CD4-positive, alpha-beta T cell (primary cell): ENCODE measurements at regions not wholly inside any gene's neighbourhood (a gene's known extent, or its start where the extent isn't known, plus 50 kb on each side); places are given as distances from the start of the nearest gene placed in this dataset.

Experiments
- ATAC-seq: fragments of 200-7000 bp; cut with Tn5 transposase; one replicate; pipeline ENCODE4 v1.10.0; 2022; ENCODE audit warnings: mild to moderate bottlenecking; ENCODE audit not compliant: poor library complexity
- CTCF ChIA-PET: fragments of 350-600 bp; sonication (Branson Sonifier 250); formaldehyde crosslinking; loops from one replicate; lab custom pipeline; 2021; ENCODE audit warnings: antibody characterized with exemption, inconsistent platforms; lab: Charles Lee
- POLR2A ChIA-PET: fragments of 350-600 bp; sonication (Branson Sonifier 250); formaldehyde crosslinking; loops from one replicate; lab custom pipeline; 2021; ENCODE audit warnings: antibody characterized with exemption, inconsistent platforms; lab: Charles Lee
- DNase-seq, 14 experiments: peaks; one replicate each; pipeline ENCODE4 v3.0.0-alpha.2; 2013 to 2020; ENCODE audit warnings: mixed read lengths in 2 of 14
- H3K27ac ChIP-seq, 2 donors: one replicate each; pipeline versions ENCODE4 v1.5.1 to v1.7.0; 2013; ENCODE audit warnings: low read length in 2 of 2, low read depth in 1 of 2, mild to moderate bottlenecking in 1 of 2
- H3K27me3 ChIP-seq, 2 experiments: 1 replicate in 1 of 2; 2 replicates in 1 of 2; pipeline versions ENCODE4 v1.6.1 to v1.7.0; 2013; ENCODE audit warnings: low read length in 2 of 2, control low read depth in 1 of 2, mild to moderate bottlenecking in 1 of 2, moderate library complexity in 1 of 2; ENCODE audit not compliant: insufficient read depth in 2 of 2, control insufficient read depth in 1 of 2
- H3K36me3 ChIP-seq: one replicate; pipeline ENCODE4 v1.6.1; 2013; ENCODE audit warnings: low read length, control low read depth; ENCODE audit not compliant: insufficient read depth
- H3K4me1 ChIP-seq: one replicate; pipeline ENCODE4 v1.6.1; 2013; ENCODE audit warnings: low read length, control low read depth; ENCODE audit not compliant: insufficient read depth
- H3K4me3 ChIP-seq: one replicate; pipeline ENCODE4 v1.5.1; 2013; ENCODE audit warnings: mild to moderate bottlenecking, low read length, moderate library complexity
- H3K9me3 ChIP-seq, 2 experiments: 1 replicate in 1 of 2; 2 replicates in 1 of 2; pipeline versions ENCODE4 v1.6.1 to v1.7.0; 2013; ENCODE audit warnings: low read length in 2 of 2, mild to moderate bottlenecking in 2 of 2, control low read depth in 1 of 2, moderate library complexity in 1 of 2; ENCODE audit not compliant: control insufficient read depth in 1 of 2, insufficient read depth in 1 of 2
- H3K27ac Mint-ChIP-seq: one replicate; pipeline ENCODE4 v1.8.0; 2020; ENCODE audit warnings: mixed read lengths
- H3K27me3 Mint-ChIP-seq: one replicate; pipeline ENCODE4 v1.8.0; 2021; ENCODE audit warnings: mixed read lengths
- H3K36me3 Mint-ChIP-seq: one replicate; pipeline ENCODE4 v1.8.0; 2021; ENCODE audit warnings: low read depth, mixed read lengths
- H3K4me1 Mint-ChIP-seq: one replicate; pipeline ENCODE4 v1.8.0; 2021; ENCODE audit warnings: low read depth, mixed read lengths
- H3K4me3 Mint-ChIP-seq: one replicate; pipeline ENCODE4 v1.8.0; 2020; ENCODE audit warnings: mild to moderate bottlenecking, mixed read lengths
- H3K9me3 Mint-ChIP-seq: one replicate; pipeline ENCODE4 v1.8.0; 2020; ENCODE audit warnings: mixed read lengths
- CTCF ChIP-seq: fragments of 200-600 bp; IDR thresholded peaks from one replicate; pipeline ENCODE4 v1.8.0; 2022; ENCODE audit warnings: antibody characterized with exemption, mild to moderate bottlenecking
- intact Hi-C, 2 experiments: fragments of 100-400 bp; cut with DNase I in 1 of 2; cut with micrococcal nuclease in 1 of 2; formaldehyde crosslinking; loops; one replicate each; pipeline versions ENCODE4 v1.15.1 to v1.9.0; 2023 to 2025; cut with DNase I, micrococcal nuclease

- no peak for TF ChIP-seq CTCF
- no peaks in the 10 kb centered on the region for H3K36me3 ChIP-seq
- intact Hi-C loops: no loop called here
- H3K27me3 Mint-ChIP-seq: no peaks in the 10 kb centered on the region
- ChIA-PET POLR2A (no interaction called here), CTCF (no interaction called here)
- H3K4me3 ChIP-seq: no peak overlapping the region
- ATAC-seq (no peak), DNase-seq (no peak)
- H3K27me3 ChIP-seq: no peaks in the 10 kb centered on the region
- H3K36me3 Mint-ChIP-seq: no peaks in the 10 kb centered on the region
- H3K4me1 ChIP-seq: no peaks in the 10 kb centered on the region
- no peak overlapping the region for H3K27ac ChIP-seq
- H3K4me1 Mint-ChIP-seq: no peaks in the 10 kb centered on the region
- H3K27ac Mint-ChIP-seq: no peak overlapping the region
- H3K9me3 Mint-ChIP-seq: no peaks in the 10 kb centered on the region
- H3K4me3 Mint-ChIP-seq: no peak overlapping the region
- H3K9me3 ChIP-seq: peaks cover 0 to 6% of the 10 kb centered on the region in 2 experiments
These were observed 144.3 kb upstream of the NDST3 start for GRCh38 chr4:117889978-117890377.

- H3K36me3 ChIP-seq: no peaks in the 10 kb centered on the region
- no peak overlapping the region for H3K4me3 ChIP-seq
- Mint-ChIP-seq H3K27ac (no peak overlapping the region), H3K27me3 (no peaks in the 10 kb centered on the region), H3K9me3 (peaks cover 3% of the 10 kb centered on the region), H3K4me3 (no peak overlapping the region), H3K4me1 (no peaks in the 10 kb centered on the region), H3K36me3 (no peaks in the 10 kb centered on the region)
- intact Hi-C loops: no loop called here
- TF ChIP-seq CTCF: no peak
- POLR2A ChIA-PET: no interaction called here
- no peak overlapping the region for H3K27ac ChIP-seq
- no peak for DNase-seq
- CTCF ChIA-PET: interaction anchor here (0.7 kb wide), 1 partner anchor 150 kb away, joined by 4 read pairs; no protein-coding TSS in a partner anchor
- ATAC-seq: no peak
- H3K27me3 ChIP-seq: no peaks in the 10 kb centered on the region
- H3K4me1 ChIP-seq: no peaks in the 10 kb centered on the region
- no peaks in the 10 kb centered on the region for H3K9me3 ChIP-seq
These were observed 141.1 kb upstream of the NDST3 start for GRCh38 chr4:117893207-117893606.

GRCh38 chr4:117898496-117898895, 135.8 kb upstream of the NDST3 start:
- CTCF ChIA-PET: no interaction called here
- H3K27me3 Mint-ChIP-seq: no peaks in the 10 kb centered on the region
- POLR2A ChIA-PET: no interaction called here
- H3K4me3 ChIP-seq: no peak overlapping the region
- peaks cover 3% of the 10 kb centered on the region for H3K9me3 Mint-ChIP-seq
- no peak overlapping the region for H3K27ac Mint-ChIP-seq
- no peak for DNase-seq
- intact Hi-C loops: no loop called here
- no peaks in the 10 kb centered on the region for H3K4me1 Mint-ChIP-seq
- H3K27ac ChIP-seq: no peak overlapping the region
- no peaks in the 10 kb centered on the region for H3K9me3 ChIP-seq
- H3K4me3 Mint-ChIP-seq: no peak overlapping the region
- H3K36me3 ChIP-seq: no peaks in the 10 kb centered on the region
- TF ChIP-seq CTCF: no peak
- H3K4me1 ChIP-seq: no peaks in the 10 kb centered on the region
- no peaks in the 10 kb centered on the region for H3K36me3 Mint-ChIP-seq
- H3K27me3 ChIP-seq: no peaks in the 10 kb centered on the region
- no peak for ATAC-seq
